Smooth muscle cell (in vitro differentiated cells): ENCODE measurements at regions not wholly inside any gene's neighbourhood (a gene's known extent, or its start where the extent isn't known, plus 50 kb on each side); places are given as distances from the start of the nearest gene placed in this dataset.
A peak's percentile ranks its signal among the peaks of the same experiment; 100 is the strongest.

ENCODE experiments used
- DNase-seq: peaks from one replicate; lab custom pipeline; 2025; ENCODE audit not compliant: unreplicated experiment; lab: John Stamatoyannopoulos, UW
- H2AFZ ChIP-seq: fragments of 200-600 bp; sonication (generic); 2 replicates; pipeline ENCODE4 v1.6.0; 2016; ENCODE audit warnings: antibody characterized with exemption, low read depth, mild to moderate bottlenecking
- H3F3A ChIP-seq: fragments of 200-600 bp; sonication (generic); 2 replicates; pipeline ENCODE4 v1.6.0; 2017; ENCODE audit warnings: antibody characterized with exemption, low read depth
- H3K27ac ChIP-seq: fragments of 200-600 bp; sonication (generic); 2 replicates; pipeline ENCODE4 v1.5.1; 2016; ENCODE audit warnings: low read depth, mild to moderate bottlenecking
- H3K27me3 ChIP-seq: fragments of 200-600 bp; sonication (generic); 2 replicates; pipeline ENCODE4 v1.6.1; 2016; ENCODE audit warnings: low read depth, mild to moderate bottlenecking
- H3K36me3 ChIP-seq: fragments of 200-600 bp; sonication (generic); 2 replicates; pipeline ENCODE4 v1.5.1; 2016; ENCODE audit warnings: low read depth
- H3K4me1 ChIP-seq: fragments of 200-600 bp; sonication (generic); 2 replicates; pipeline ENCODE4 v1.5.1; 2016; ENCODE audit warnings: low read depth
- H3K4me2 ChIP-seq: fragments of 200-600 bp; sonication (generic); 2 replicates; pipeline ENCODE4 v1.6.0; 2016; ENCODE audit warnings: mild to moderate bottlenecking
- H3K4me3 ChIP-seq: fragments of 200-600 bp; sonication (generic); 2 replicates; pipeline ENCODE4 v1.5.1; 2016; ENCODE audit warnings: mild to moderate bottlenecking
- H3K79me2 ChIP-seq: fragments of 200-600 bp; sonication (generic); 2 replicates; pipeline ENCODE4 v1.6.0; 2016; ENCODE audit warnings: low read depth, mild to moderate bottlenecking
- H3K9ac ChIP-seq: fragments of 200-600 bp; sonication (generic); 2 replicates; pipeline ENCODE4 v1.6.0; 2016; ENCODE audit warnings: low read depth
- H3K9me3 ChIP-seq: fragments of 200-600 bp; sonication (generic); replicated peaks from 2 replicates; pipeline ENCODE4 v1.5.1; 2016; ENCODE audit warnings: low read depth
- H4K20me1 ChIP-seq: fragments of 200-600 bp; sonication (generic); 2 replicates; pipeline ENCODE4 v1.6.0; 2016; ENCODE audit warnings: low read depth
- WGBS: methylation state at CpG from one replicate; pipeline ENCODE4 v1.1.7; 2016; ENCODE audit warnings: low lambda C conversion rate; 5-methylcytosine and 5-hydroxymethylcytosine counted together
- TF ChIP-seq, protein P1 (sequence below): fragments of 200-600 bp; sonication (generic); IDR thresholded peaks from 2 replicates; pipeline ENCODE4 v1.5.1; 2017; ENCODE audit warnings: borderline replicate concordance, mild to moderate bottlenecking, antibody characterized with exemption; ENCODE audit not compliant: insufficient read depth, poor library complexity, severe bottlenecking

DNA sequence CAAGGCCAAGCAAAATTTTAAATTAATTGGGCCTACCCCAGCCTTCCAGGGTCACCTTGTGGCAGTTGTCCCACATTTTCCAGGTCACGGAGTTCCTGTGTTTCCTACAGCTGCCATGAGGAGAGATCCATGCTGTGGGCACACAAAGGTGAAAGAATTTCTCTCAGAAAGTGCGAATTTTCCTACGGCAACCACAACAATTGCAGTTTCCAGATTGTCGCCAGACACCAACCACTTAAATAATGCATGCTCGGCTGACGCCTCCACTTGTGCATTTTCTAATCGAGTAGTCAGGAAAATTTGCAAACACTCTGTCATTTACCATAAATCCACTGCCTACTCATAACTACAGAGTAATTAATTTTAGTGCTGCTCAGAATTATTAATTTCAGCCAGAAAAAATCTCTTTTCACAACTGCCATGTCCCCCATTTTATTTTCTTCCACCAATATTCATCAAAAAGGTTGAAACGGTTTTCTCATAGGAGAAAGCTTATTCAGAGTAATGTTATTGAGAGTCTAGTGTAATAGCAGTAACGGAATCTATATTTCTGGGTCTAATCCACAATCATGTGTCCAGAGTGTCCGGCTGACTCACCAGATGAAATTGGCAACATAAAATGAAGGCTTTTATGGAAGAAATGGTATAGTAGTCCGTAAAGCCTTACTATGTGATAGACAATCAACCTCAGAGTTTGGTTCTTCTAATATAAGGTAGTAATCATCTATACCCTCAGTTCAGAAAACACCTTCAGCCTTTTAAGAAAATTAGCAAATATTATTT lies 389.8 kb downstream of the NR2F1-AS1 start:
- TF ChIP-seq, protein P1, sequence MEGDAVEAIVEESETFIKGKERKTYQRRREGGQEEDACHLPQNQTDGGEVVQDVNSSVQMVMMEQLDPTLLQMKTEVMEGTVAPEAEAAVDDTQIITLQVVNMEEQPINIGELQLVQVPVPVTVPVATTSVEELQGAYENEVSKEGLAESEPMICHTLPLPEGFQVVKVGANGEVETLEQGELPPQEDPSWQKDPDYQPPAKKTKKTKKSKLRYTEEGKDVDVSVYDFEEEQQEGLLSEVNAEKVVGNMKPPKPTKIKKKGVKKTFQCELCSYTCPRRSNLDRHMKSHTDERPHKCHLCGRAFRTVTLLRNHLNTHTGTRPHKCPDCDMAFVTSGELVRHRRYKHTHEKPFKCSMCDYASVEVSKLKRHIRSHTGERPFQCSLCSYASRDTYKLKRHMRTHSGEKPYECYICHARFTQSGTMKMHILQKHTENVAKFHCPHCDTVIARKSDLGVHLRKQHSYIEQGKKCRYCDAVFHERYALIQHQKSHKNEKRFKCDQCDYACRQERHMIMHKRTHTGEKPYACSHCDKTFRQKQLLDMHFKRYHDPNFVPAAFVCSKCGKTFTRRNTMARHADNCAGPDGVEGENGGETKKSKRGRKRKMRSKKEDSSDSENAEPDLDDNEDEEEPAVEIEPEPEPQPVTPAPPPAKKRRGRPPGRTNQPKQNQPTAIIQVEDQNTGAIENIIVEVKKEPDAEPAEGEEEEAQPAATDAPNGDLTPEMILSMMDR: no peak

DNA sequence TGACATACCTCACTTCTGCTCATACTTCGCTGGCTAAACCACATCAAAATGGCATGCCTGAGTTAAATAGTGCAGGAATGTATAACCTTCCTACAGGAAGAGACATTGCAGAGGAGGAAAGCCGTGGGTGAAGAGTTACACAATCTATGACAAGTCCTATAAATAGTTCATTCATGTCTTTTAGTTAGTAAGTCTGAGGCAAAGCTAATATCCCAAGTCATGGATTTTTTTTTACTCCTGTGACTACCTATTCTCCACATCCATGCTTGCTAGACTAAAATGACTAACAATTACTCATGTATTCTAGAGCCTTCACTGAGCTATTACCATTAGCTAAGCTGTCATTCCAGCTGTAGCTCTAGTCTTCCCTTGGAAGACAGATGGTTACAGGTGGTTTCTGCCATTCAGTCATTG lies 391.3 kb downstream of the NR2F1-AS1 start:
- no peak overlapping the region for H3K4me3 ChIP-seq
- H3K4me1 ChIP-seq: peaks cover 27% of the 10 kb centered on the region
- WGBS: 2% methylated on average over 2 of the region's 2 CpGs
- no peaks in the 10 kb centered on the region for H3K79me2 ChIP-seq
- peak overlapping the region; percentile 36 for H3K9ac ChIP-seq
- H3K36me3 ChIP-seq: no peaks in the 10 kb centered on the region
- peak overlapping the region; percentile 69 for H3K4me2 ChIP-seq
- H3F3A ChIP-seq: peaks cover 25% of the 10 kb centered on the region
- DNase-seq: no peak
- H2AFZ ChIP-seq: no peak overlapping the region
- no peaks in the 10 kb centered on the region for H4K20me1 ChIP-seq
- H3K9me3 ChIP-seq: no peaks in the 10 kb centered on the region
- peak overlapping the region; percentile 93 for H3K27ac ChIP-seq
- TF ChIP-seq, protein P1: no peak
- no peaks in the 10 kb centered on the region for H3K27me3 ChIP-seq

More for the DNA sequence above, 389.8 kb downstream of the NR2F1-AS1 start:
- Histone ChIP-seq H3K9me3 (no peaks in the 10 kb centered on the region), H3K4me3 (no peak overlapping the region), H3K27me3 (no peaks in the 10 kb centered on the region), H3K27ac (peak overlapping the region; percentile 93), H4K20me1 (no peaks in the 10 kb centered on the region), H3K4me2 (peak overlapping the region; percentile 69), H2AFZ (no peak overlapping the region), H3K9ac (peak overlapping the region; percentile 45), H3F3A (peaks cover 25% of the 10 kb centered on the region), H3K36me3 (no peaks in the 10 kb centered on the region), H3K4me1 (peaks cover 27% of the 10 kb centered on the region), H3K79me2 (no peaks in the 10 kb centered on the region)
- no peak for DNase-seq
- 72% methylated on average over 11 of the region's 11 CpGs for WGBS

DNA sequence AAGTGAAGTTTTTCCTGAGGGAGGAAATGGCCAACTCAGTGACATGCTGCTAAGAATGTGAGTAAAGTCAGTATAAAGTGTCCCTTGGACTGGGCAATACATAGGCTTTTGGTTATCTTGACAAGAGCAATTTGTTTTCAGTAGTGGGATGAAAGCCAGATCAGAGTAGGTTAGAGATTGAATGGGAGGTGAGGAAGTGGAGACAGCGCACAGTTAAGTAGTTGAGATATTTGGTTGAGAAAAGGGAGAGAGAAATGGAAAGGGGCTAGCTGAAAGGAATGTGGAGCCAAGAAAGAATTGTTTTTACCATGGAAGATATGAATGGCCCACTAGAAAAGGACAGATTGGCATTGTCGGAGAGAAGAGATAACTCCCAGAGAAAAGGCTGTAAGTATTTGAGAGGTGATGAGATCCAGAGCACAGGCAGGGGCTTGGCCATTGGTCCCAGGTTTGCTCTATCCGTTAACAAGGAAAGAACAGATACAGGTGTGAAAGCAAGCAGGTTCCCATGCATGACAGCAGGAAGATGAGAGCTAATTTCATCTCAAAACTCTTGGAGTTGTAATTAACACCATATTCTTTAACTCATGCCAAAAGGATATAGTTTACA lies 392.0 kb downstream of the NR2F1-AS1 start:
- H3K4me1 ChIP-seq: peaks cover 27% of the 10 kb centered on the region
- H3K9ac ChIP-seq: peak overlapping the region; percentile 36
- no peaks in the 10 kb centered on the region for H3K27me3 ChIP-seq
- no peak overlapping the region for H3K4me3 ChIP-seq
- WGBS: 38% methylated on average over 3 of the region's 3 CpGs
- H3K9me3 ChIP-seq: no peaks in the 10 kb centered on the region
- H3F3A ChIP-seq: peaks cover 25% of the 10 kb centered on the region
- TF ChIP-seq, protein P1: no peak
- H3K27ac ChIP-seq: peak overlapping the region; percentile 82
- DNase-seq: no peak
- no peaks in the 10 kb centered on the region for H4K20me1 ChIP-seq
- H2AFZ ChIP-seq: no peak overlapping the region
- no peaks in the 10 kb centered on the region for H3K36me3 ChIP-seq
- H3K79me2 ChIP-seq: no peaks in the 10 kb centered on the region
- H3K4me2 ChIP-seq: peak overlapping the region; percentile 49
